ENCODE measurements at regions not wholly inside any gene's neighbourhood (a gene's known extent, or its start where the extent isn't known, plus 50 kb on each side); places are given as distances from the start of the nearest gene placed in this dataset.
A peak's percentile ranks its signal among the peaks of the same experiment; 100 is the strongest.
"Not testable (repeated sequence)": the region's sequence is repeated elsewhere in the genome, so short reads cannot be mapped to it uniquely, and the experiment has no call there.

DNA sequence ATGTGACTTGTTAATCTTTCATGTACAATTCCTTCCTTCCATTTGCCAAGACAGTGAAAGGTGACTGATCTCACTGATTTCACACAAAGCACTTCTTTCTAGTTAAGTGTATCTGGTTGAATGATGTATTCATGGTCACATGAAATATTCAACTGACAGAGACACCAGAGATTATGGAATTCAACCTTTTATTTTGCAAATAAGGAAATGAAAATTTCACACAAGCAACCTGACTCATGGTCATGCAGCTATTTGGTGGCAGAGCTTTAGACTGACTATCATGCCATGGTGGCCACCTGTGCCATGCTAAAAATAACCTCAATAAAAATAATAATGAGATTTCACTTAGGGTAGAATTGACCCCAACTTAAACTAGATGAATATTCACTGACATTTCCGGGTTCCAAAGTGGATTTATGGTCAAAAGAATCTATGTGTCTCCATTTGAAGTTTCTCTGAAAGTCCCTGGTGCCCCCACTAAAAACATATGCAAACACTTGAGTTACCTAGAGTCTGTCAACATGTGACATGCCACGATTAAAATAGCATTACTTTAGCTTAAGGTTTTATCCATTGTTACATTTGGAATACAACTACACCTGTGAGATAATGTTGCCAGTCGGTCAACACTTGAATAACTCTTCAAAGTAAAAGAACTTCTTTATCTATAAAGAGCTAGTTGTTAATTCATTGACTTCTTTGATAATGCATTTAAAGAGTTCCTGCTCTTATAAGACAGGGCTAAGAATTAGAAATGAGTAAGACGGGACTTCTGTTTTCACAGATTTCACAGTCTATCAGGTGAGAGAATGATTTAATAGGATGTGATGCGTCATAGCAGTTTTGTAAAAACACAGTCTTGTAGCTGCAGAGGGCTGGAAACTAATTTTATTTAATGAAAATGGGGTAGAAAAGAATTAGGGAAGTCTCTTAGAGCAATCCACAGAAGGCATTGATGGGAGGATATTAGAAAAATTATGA is 94.6 kb upstream of the OR9G4 start:
- no peak overlapping the region for H2AFZ ChIP-seq (ENCODE audit: low read depth, low read length, severe bottlenecking)
- no peak overlapping the region for H3K4me2 ChIP-seq (ENCODE audit: low read depth, low read length, poor library complexity, severe bottlenecking)
- no peak overlapping the region for H3K9ac ChIP-seq (ENCODE audit: low read length)
- TF ChIP-seq, protein P1, sequence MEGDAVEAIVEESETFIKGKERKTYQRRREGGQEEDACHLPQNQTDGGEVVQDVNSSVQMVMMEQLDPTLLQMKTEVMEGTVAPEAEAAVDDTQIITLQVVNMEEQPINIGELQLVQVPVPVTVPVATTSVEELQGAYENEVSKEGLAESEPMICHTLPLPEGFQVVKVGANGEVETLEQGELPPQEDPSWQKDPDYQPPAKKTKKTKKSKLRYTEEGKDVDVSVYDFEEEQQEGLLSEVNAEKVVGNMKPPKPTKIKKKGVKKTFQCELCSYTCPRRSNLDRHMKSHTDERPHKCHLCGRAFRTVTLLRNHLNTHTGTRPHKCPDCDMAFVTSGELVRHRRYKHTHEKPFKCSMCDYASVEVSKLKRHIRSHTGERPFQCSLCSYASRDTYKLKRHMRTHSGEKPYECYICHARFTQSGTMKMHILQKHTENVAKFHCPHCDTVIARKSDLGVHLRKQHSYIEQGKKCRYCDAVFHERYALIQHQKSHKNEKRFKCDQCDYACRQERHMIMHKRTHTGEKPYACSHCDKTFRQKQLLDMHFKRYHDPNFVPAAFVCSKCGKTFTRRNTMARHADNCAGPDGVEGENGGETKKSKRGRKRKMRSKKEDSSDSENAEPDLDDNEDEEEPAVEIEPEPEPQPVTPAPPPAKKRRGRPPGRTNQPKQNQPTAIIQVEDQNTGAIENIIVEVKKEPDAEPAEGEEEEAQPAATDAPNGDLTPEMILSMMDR (IDR thresholded peaks at IDR 0.05; ENCODE audit: insufficient read depth, low read length, poor library complexity, severe bottlenecking) = no peak
- H3K4me3 ChIP-seq (ENCODE audit: insufficient read depth, low read length, poor library complexity, severe bottlenecking) = no peak overlapping the region
- H3K9me2 ChIP-seq (replicated peaks; ENCODE audit: insufficient read depth, low read length) = no peaks in the 10 kb centered on the region
- H3K9me3 ChIP-seq (ENCODE audit: insufficient read depth, low read length) = no peaks in the 10 kb centered on the region
- H3K36me3 ChIP-seq (ENCODE audit: low read length) = no peaks in the 10 kb centered on the region
- H3K27ac ChIP-seq (ENCODE audit: low read depth, low read length) = no peak overlapping the region
- no peaks in the 10 kb centered on the region for H3F3A ChIP-seq (ENCODE audit: insufficient read depth)
- H3K79me2 ChIP-seq (ENCODE audit: insufficient read depth, low read length) = no peaks in the 10 kb centered on the region
- no peaks in the 10 kb centered on the region for H3K27me3 ChIP-seq (ENCODE audit: low read length)
- no peaks in the 10 kb centered on the region for H4K20me1 ChIP-seq (ENCODE audit: low read depth, low read length)

DNA sequence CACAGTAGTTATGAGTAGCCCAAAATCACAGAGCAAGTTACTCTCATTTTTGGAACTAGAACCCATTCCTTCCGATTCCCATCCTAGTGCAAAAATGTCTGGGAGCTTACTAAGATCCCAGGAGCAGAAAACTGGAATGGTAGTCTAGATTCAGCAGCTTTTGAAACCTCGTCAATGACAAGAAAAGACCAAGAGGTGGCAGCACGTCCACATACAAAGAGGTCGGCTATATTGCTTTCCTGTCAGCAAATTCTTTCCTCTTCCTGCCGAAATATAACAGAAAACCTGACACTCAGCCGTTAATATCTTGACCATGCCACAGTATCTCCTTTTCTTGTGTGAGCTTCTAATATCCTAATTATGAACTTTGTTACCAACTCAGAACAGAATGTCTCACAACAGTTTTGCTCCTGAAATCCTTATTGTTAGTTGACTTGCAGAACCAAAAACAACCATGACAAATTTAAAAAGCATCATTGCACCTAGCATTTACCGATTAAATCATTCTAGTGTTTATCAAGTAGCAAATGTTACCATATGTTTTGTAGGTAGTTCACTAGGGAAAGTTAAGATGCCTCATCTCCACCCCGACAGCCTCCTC is 92.8 kb upstream of the OR9G4 start:
- Histone ChIP-seq H3K36me3 (ENCODE audit: low read length) (no peaks in the 10 kb centered on the region), H4K20me1 (ENCODE audit: low read depth, low read length) (no peaks in the 10 kb centered on the region), H3K9ac (ENCODE audit: low read length) (no peak overlapping the region), H2AFZ (ENCODE audit: low read depth, low read length, severe bottlenecking) (no peak overlapping the region), H3K9me2 (replicated peaks; ENCODE audit: insufficient read depth, low read length) (no peaks in the 10 kb centered on the region), H3K79me2 (ENCODE audit: insufficient read depth, low read length) (no peaks in the 10 kb centered on the region), H3K27me3 (ENCODE audit: low read length) (no peaks in the 10 kb centered on the region), H3K4me2 (ENCODE audit: low read depth, low read length, poor library complexity, severe bottlenecking) (no peak overlapping the region), H3K9me3 (ENCODE audit: insufficient read depth, low read length) (no peaks in the 10 kb centered on the region), H3K4me3 (ENCODE audit: insufficient read depth, low read length, poor library complexity, severe bottlenecking) (no peak overlapping the region), H3K27ac (ENCODE audit: low read depth, low read length) (no peak overlapping the region), H3F3A (ENCODE audit: insufficient read depth) (no peaks in the 10 kb centered on the region)
- no peak for TF ChIP-seq EZH2phosphoT487 (conservative IDR thresholded peaks at IDR 0.05; ENCODE audit: low read length)
- TF ChIP-seq, protein P1 (IDR thresholded peaks at IDR 0.05; ENCODE audit: insufficient read depth, low read length, poor library complexity, severe bottlenecking) = peak; percentile 35

DNA sequence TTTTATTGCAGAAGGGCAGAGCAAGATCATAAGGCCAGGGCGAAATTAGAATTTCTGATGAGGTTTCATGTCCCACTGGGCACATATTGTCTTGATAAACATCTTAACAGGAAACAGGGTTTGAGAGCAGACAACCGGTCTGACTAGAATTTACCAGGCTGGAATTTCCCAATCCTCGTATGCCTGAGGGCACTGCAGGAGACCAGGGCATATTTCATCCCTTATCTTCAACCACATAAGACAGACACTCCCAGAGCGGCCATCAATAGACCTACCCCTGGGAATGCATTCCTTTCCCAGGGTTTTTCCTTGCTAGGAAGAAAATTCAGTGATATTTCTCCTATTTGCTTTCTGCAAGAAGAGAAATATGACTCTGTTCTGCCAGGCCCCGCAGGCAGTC is 78.9 kb upstream of the OR9G4 start:
- H3K9me3 ChIP-seq (ENCODE audit: insufficient read depth, low read length); H4K20me1 ChIP-seq (ENCODE audit: low read depth, low read length); H3K79me2 ChIP-seq (ENCODE audit: insufficient read depth, low read length); H3K4me2 ChIP-seq (ENCODE audit: low read depth, low read length, poor library complexity, severe bottlenecking); H3K4me3 ChIP-seq (ENCODE audit: insufficient read depth, low read length, poor library complexity, severe bottlenecking); H3K27me3 ChIP-seq (ENCODE audit: low read length); H3F3A ChIP-seq (ENCODE audit: insufficient read depth); H3K27ac ChIP-seq (ENCODE audit: low read depth, low read length); H3K36me3 ChIP-seq (ENCODE audit: low read length); H3K9ac ChIP-seq (ENCODE audit: low read length); H3K9me2 ChIP-seq (replicated peaks; ENCODE audit: insufficient read depth, low read length); H2AFZ ChIP-seq (ENCODE audit: low read depth, low read length, severe bottlenecking): not testable (repeated sequence)

DNA sequence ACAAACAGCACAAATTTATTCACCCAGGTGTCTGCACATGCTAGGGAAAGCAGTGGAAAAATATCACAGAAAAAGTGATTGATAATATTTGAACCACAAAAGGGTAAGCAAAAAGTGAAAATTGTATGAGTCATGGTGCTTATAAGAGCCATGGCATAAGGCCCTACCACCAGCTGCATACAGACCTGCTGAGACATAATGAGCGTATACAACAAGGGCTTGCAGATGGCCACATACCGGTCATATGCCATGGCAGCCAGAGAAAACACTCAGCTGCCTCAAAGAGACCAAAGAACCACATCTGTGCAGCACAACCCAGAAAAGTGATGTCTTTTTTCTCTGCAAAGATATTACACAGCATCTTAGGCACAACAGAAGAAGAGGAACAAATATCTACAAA is 71.4 kb upstream of the OR9G4 start:
- H3K27me3 ChIP-seq (ENCODE audit: low read length) = no peaks in the 10 kb centered on the region
- no peaks in the 10 kb centered on the region for H4K20me1 ChIP-seq (ENCODE audit: low read depth, low read length)
- no peak for TF ChIP-seq EZH2phosphoT487 (conservative IDR thresholded peaks at IDR 0.05; ENCODE audit: low read length)
- TF ChIP-seq, protein P1 (IDR thresholded peaks at IDR 0.05; ENCODE audit: insufficient read depth, low read length, poor library complexity, severe bottlenecking) = no peak
- H2AFZ ChIP-seq (ENCODE audit: low read depth, low read length, severe bottlenecking) = no peak overlapping the region
- no peaks in the 10 kb centered on the region for H3K79me2 ChIP-seq (ENCODE audit: insufficient read depth, low read length)
- H3K9me2 ChIP-seq (replicated peaks; ENCODE audit: insufficient read depth, low read length) = no peaks in the 10 kb centered on the region
- no peaks in the 10 kb centered on the region for H3K9me3 ChIP-seq (ENCODE audit: insufficient read depth, low read length)
- H3K4me2 ChIP-seq (ENCODE audit: low read depth, low read length, poor library complexity, severe bottlenecking) = no peak overlapping the region
- no peaks in the 10 kb centered on the region for H3F3A ChIP-seq (ENCODE audit: insufficient read depth)
- H3K4me3 ChIP-seq (ENCODE audit: insufficient read depth, low read length, poor library complexity, severe bottlenecking) = no peak overlapping the region
- no peaks in the 10 kb centered on the region for H3K36me3 ChIP-seq (ENCODE audit: low read length)
- H3K27ac ChIP-seq (ENCODE audit: low read depth, low read length) = no peak overlapping the region
- no peak overlapping the region for H3K9ac ChIP-seq (ENCODE audit: low read length)

Data from SU-DHL-6 (cell line).